ENCODE measurements at regions not wholly inside any gene's neighbourhood (a gene's known extent, or its start where the extent isn't known, plus 50 kb on each side); places are given as distances from the start of the nearest gene placed in this dataset.

- peak; percentile 50 to 52 for DNase-seq
These were observed 83.8 kb upstream of the GPR26 start for GRCh38 chr10:123582084-123582989.

GRCh38 chr10:123583639-123584418, 82.3 kb upstream of the GPR26 start:
- peak; percentile 39 to 66 for DNase-seq

GRCh38 chr10:123584419-123584775, 81.8 kb upstream of the GPR26 start:
- no peak for DNase-seq

- DNase-seq: no peak
These were observed 80.4 kb upstream of the GPR26 start for GRCh38 chr10:123585477-123586445.

- DNase-seq: no peak
These were observed 79.0 kb upstream of the GPR26 start for GRCh38 chr10:123587110-123587509.

GRCh38 chr10:123588386-123588914, 77.7 kb upstream of the GPR26 start:
- DNase-seq: no peak

- no peak for DNase-seq
These were observed 70.5 kb upstream of the GPR26 start for GRCh38 chr10:123595661-123596060.

- DNase-seq: no peak
These were observed 68.5 kb upstream of the GPR26 start for GRCh38 chr10:123597676-123598075.

- DNase-seq: no peak
These were observed 66.7 kb upstream of the GPR26 start for GRCh38 chr10:123599366-123599849.

- DNase-seq: no peak
These were observed 66.0 kb upstream of the GPR26 start for GRCh38 chr10:123600177-123600576.

GRCh38 chr10:123603130-123603529, 63.0 kb upstream of the GPR26 start:
- no peak for DNase-seq

GRCh38 chr10:123604506-123604905, 61.6 kb upstream of the GPR26 start:
- no peak for DNase-seq

- DNase-seq: no peak
These were observed 60.1 kb upstream of the GPR26 start for GRCh38 chr10:123606006-123606405.

- DNase-seq: no peak
These were observed 59.2 kb upstream of the GPR26 start for GRCh38 chr10:123606955-123607354.

GRCh38 chr10:123607386-123607785, 58.8 kb upstream of the GPR26 start:
- no peak for DNase-seq

- no peak for DNase-seq
These were observed 58.1 kb upstream of the GPR26 start for GRCh38 chr10:123608047-123608446.

GRCh38 chr10:123611243-123611642, 54.9 kb upstream of the GPR26 start:
- DNase-seq: no peak

- no peak for DNase-seq
These were observed 54.3 kb upstream of the GPR26 start for GRCh38 chr10:123611876-123612275.

GRCh38 chr10:123613346-123613850, 52.8 kb upstream of the GPR26 start:
- no peak for DNase-seq

- DNase-seq: no peak
These were observed 51.3 kb upstream of the GPR26 start for GRCh38 chr10:123614888-123615287.

Data from NCI-H524 (cell line).